NCI-H2227 (cell line): ENCODE measurements at regions not wholly inside any gene's neighbourhood (a gene's known extent, or its start where the extent isn't known, plus 50 kb on each side); places are given as distances from the start of the nearest gene placed in this dataset.

Experiments
- DNase-seq: peaks from one replicate; lab custom pipeline; 2025; ENCODE audit not compliant: unreplicated experiment; lab: John Stamatoyannopoulos, UW

- no peak for DNase-seq
These were observed 105.4 kb upstream of the CCDC54 start for GRCh38 chr3:107271787-107272387.

- no peak for DNase-seq
These were observed 104.8 kb upstream of the CCDC54 start for GRCh38 chr3:107272471-107272870.

- no peak for DNase-seq
These were observed 104.4 kb upstream of the CCDC54 start for GRCh38 chr3:107272885-107273284.

GRCh38 chr3:107273771-107274170 is 103.5 kb upstream of the CCDC54 start:
- DNase-seq, result no peak

- no peak for DNase-seq
These were observed 101.7 kb upstream of the CCDC54 start for GRCh38 chr3:107275511-107275910.

- no peak for DNase-seq
These were observed 93.3 kb upstream of the CCDC54 start for GRCh38 chr3:107283948-107284347.

GRCh38 chr3:107284612-107285011 is 92.6 kb upstream of the CCDC54 start:
- DNase-seq, result no peak

GRCh38 chr3:107285197-107285596 is 92.0 kb upstream of the CCDC54 start:
- no peak for DNase-seq

- no peak for DNase-seq
These were observed 87.9 kb upstream of the CCDC54 start for GRCh38 chr3:107289354-107289753.

- DNase-seq, result no peak
These were observed 83.1 kb upstream of the CCDC54 start for GRCh38 chr3:107294117-107294516.

GRCh38 chr3:107297597-107297996 is 79.6 kb upstream of the CCDC54 start:
- no peak for DNase-seq

GRCh38 chr3:107307205-107307604 is 70.0 kb upstream of the CCDC54 start:
- DNase-seq, result no peak

GRCh38 chr3:107308716-107309115 is 68.5 kb upstream of the CCDC54 start:
- no peak for DNase-seq

GRCh38 chr3:107309312-107309711 is 67.9 kb upstream of the CCDC54 start:
- DNase-seq, result no peak

GRCh38 chr3:107313711-107314110 is 63.5 kb upstream of the CCDC54 start:
- no peak for DNase-seq

- no peak for DNase-seq
These were observed 62.1 kb upstream of the CCDC54 start for GRCh38 chr3:107315141-107315540.

GRCh38 chr3:107323723-107324122 is 53.5 kb upstream of the CCDC54 start:
- no peak for DNase-seq

GRCh38 chr3:107325446-107325845 is 51.8 kb upstream of the CCDC54 start:
- DNase-seq, result no peak
